Erythroblast (primary cell): ENCODE measurements at regions not wholly inside any gene's neighbourhood (a gene's known extent, or its start where the extent isn't known, plus 50 kb on each side); places are given as distances from the start of the nearest gene placed in this dataset.

Source experiments
- GATA1 ChIP-seq: IDR thresholded peaks from 2 replicates; pipeline ENCODE4 v1.6.1; 2011; ENCODE audit warnings: low read depth, mild to moderate bottlenecking, control low read depth, low read length, moderate library complexity
- POLR2A ChIP-seq: IDR thresholded peaks from 2 replicates; pipeline ENCODE4 v1.6.1; 2011; ENCODE audit warnings: mild to moderate bottlenecking, low read length

GRCh38 chr11:28460348-28460747, 352.2 kb downstream of the METTL15 start:
- TF ChIP-seq POLR2A (no peak), GATA1 (no peak)
